T-helper 2 cell treated with Interferon-gamma antibody and Interleukin-4, amounts not matched to agents 5 μg/mL and 100 μg/mL, for 36 hours (primary cell): ENCODE measurements at regions not wholly inside any gene's neighbourhood (a gene's known extent, or its start where the extent isn't known, plus 50 kb on each side); places are given as distances from the start of the nearest gene placed in this dataset.
"Not testable (repeated sequence)": the region's sequence is repeated elsewhere in the genome, so short reads cannot be mapped to it uniquely, and the experiment has no call there.

Source experiments
- DNase-seq: peaks from one replicate; pipeline ENCODE4 v3.0.0; 2021; ENCODE audit warnings: low spot score
- H3K27ac Mint-ChIP-seq: one replicate; pipeline ENCODE4 v1.8.0; 2021; ENCODE audit warnings: mild to moderate bottlenecking, mixed read lengths
- H3K27me3 Mint-ChIP-seq: one replicate; pipeline ENCODE4 v1.8.0; 2021; ENCODE audit warnings: low read depth, mixed read lengths
- H3K36me3 Mint-ChIP-seq: one replicate; pipeline ENCODE4 v1.8.0; 2021; ENCODE audit warnings: low read depth, mixed read lengths
- H3K4me1 Mint-ChIP-seq: one replicate; pipeline ENCODE4 v1.8.0; 2021; ENCODE audit warnings: low read depth, mixed read lengths
- H3K4me3 Mint-ChIP-seq: one replicate; pipeline ENCODE4 v1.8.0; 2022; ENCODE audit warnings: mild to moderate bottlenecking, moderate library complexity, mixed read lengths
- H3K9me3 Mint-ChIP-seq: one replicate; pipeline ENCODE4 v1.8.0; 2021; ENCODE audit warnings: mixed read lengths

GRCh38 chr3:177642042-177642803 lies 444.9 kb upstream of the TBL1XR1 start:
- H3K27me3 Mint-ChIP-seq = no peaks in the 10 kb centered on the region
- no peak for DNase-seq
- H3K4me3 Mint-ChIP-seq = no peak overlapping the region
- peaks cover 9% of the 10 kb centered on the region for H3K9me3 Mint-ChIP-seq
- peaks cover 23% of the 10 kb centered on the region for H3K4me1 Mint-ChIP-seq
- no peak overlapping the region for H3K27ac Mint-ChIP-seq
- H3K36me3 Mint-ChIP-seq = peaks cover 2% of the 10 kb centered on the region

- H3K27me3 Mint-ChIP-seq = no peaks in the 10 kb centered on the region
- peaks cover 2% of the 10 kb centered on the region for H3K36me3 Mint-ChIP-seq
- no peak overlapping the region for H3K27ac Mint-ChIP-seq
- H3K4me3 Mint-ChIP-seq = no peak overlapping the region
- peaks cover 9% of the 10 kb centered on the region for H3K9me3 Mint-ChIP-seq
- DNase-seq = no peak
- H3K4me1 Mint-ChIP-seq = peaks cover 28% of the 10 kb centered on the region
Observed at GRCh38 chr3:177642804-177643125, 445.5 kb upstream of the TBL1XR1 start.

GRCh38 chr3:177646749-177647148 lies 449.5 kb upstream of the TBL1XR1 start:
- Mint-ChIP-seq H3K27me3 (no peaks in the 10 kb centered on the region), H3K9me3 (no peaks in the 10 kb centered on the region), H3K36me3 (no peaks in the 10 kb centered on the region), H3K27ac (peak overlapping the region; percentile 58), H3K4me1 (peaks cover 32% of the 10 kb centered on the region), H3K4me3 (no peak overlapping the region)
- DNase-seq = no peak

- H3K4me1 Mint-ChIP-seq = peaks cover 26% of the 10 kb centered on the region
- H3K27me3 Mint-ChIP-seq = no peaks in the 10 kb centered on the region
- no peak for DNase-seq
- peak overlapping the region; percentile 34 for H3K4me3 Mint-ChIP-seq
- no peaks in the 10 kb centered on the region for H3K9me3 Mint-ChIP-seq
- no peaks in the 10 kb centered on the region for H3K36me3 Mint-ChIP-seq
- H3K27ac Mint-ChIP-seq = no peak overlapping the region
Observed at GRCh38 chr3:177647341-177647740, 450.1 kb upstream of the TBL1XR1 start.

GRCh38 chr3:177647876-177648275 lies 450.6 kb upstream of the TBL1XR1 start:
- Mint-ChIP-seq H3K27me3 (no peaks in the 10 kb centered on the region), H3K9me3 (no peaks in the 10 kb centered on the region), H3K4me3 (peak overlapping the region; percentile 34), H3K36me3 (no peaks in the 10 kb centered on the region), H3K27ac (no peak overlapping the region), H3K4me1 (peaks cover 23% of the 10 kb centered on the region)
- DNase-seq = no peak

- H3K36me3 Mint-ChIP-seq = no peaks in the 10 kb centered on the region
- H3K27me3 Mint-ChIP-seq = no peaks in the 10 kb centered on the region
- no peak overlapping the region for H3K4me3 Mint-ChIP-seq
- H3K4me1 Mint-ChIP-seq = peaks cover 8% of the 10 kb centered on the region
- no peaks in the 10 kb centered on the region for H3K9me3 Mint-ChIP-seq
- DNase-seq = no peak
- H3K27ac Mint-ChIP-seq = no peak overlapping the region
Observed at GRCh38 chr3:177652556-177653291, 455.4 kb upstream of the TBL1XR1 start.

- no peak for DNase-seq
- Mint-ChIP-seq H3K9me3 (no peaks in the 10 kb centered on the region), H3K36me3 (no peaks in the 10 kb centered on the region), H3K4me3 (no peak overlapping the region), H3K27ac (no peak overlapping the region), H3K4me1 (no peaks in the 10 kb centered on the region), H3K27me3 (no peaks in the 10 kb centered on the region)
Observed at GRCh38 chr3:177657243-177657642, 460.0 kb upstream of the TBL1XR1 start.

GRCh38 chr3:177658354-177658753 lies 461.1 kb upstream of the TBL1XR1 start:
- H3K27me3 Mint-ChIP-seq = no peaks in the 10 kb centered on the region
- DNase-seq = no peak
- H3K4me3 Mint-ChIP-seq = no peak overlapping the region
- H3K27ac Mint-ChIP-seq = no peak overlapping the region
- no peaks in the 10 kb centered on the region for H3K36me3 Mint-ChIP-seq
- no peaks in the 10 kb centered on the region for H3K9me3 Mint-ChIP-seq
- H3K4me1 Mint-ChIP-seq = no peaks in the 10 kb centered on the region

GRCh38 chr3:177664380-177665103 lies 467.3 kb upstream of the TBL1XR1 start:
- H3K9me3 Mint-ChIP-seq, H3K4me1 Mint-ChIP-seq, H3K27me3 Mint-ChIP-seq, DNase-seq, H3K36me3 Mint-ChIP-seq, H3K4me3 Mint-ChIP-seq, H3K27ac Mint-ChIP-seq: not testable (repeated sequence)

- Mint-ChIP-seq H3K9me3 (peaks cover 6% of the 10 kb centered on the region), H3K27me3 (no peaks in the 10 kb centered on the region), H3K27ac (no peak overlapping the region), H3K4me1 (no peaks in the 10 kb centered on the region), H3K4me3 (no peak overlapping the region), H3K36me3 (no peaks in the 10 kb centered on the region)
- DNase-seq = no peak
Observed at GRCh38 chr3:177665122-177665808, 468.0 kb upstream of the TBL1XR1 start.

GRCh38 chr3:177672252-177672911 lies 475.1 kb upstream of the TBL1XR1 start:
- H3K36me3 Mint-ChIP-seq = no peaks in the 10 kb centered on the region

GRCh38 chr3:177673112-177673914 lies 476.0 kb upstream of the TBL1XR1 start:
- H3K27ac Mint-ChIP-seq = no peak overlapping the region
- H3K27me3 Mint-ChIP-seq = no peaks in the 10 kb centered on the region
- no peak overlapping the region for H3K4me3 Mint-ChIP-seq
- peaks cover 2% of the 10 kb centered on the region for H3K4me1 Mint-ChIP-seq
- H3K9me3 Mint-ChIP-seq = no peaks in the 10 kb centered on the region
- DNase-seq = no peak
- H3K36me3 Mint-ChIP-seq = no peaks in the 10 kb centered on the region

More at GRCh38 chr3:177672252-177672911, 475.1 kb upstream of the TBL1XR1 start:
- Mint-ChIP-seq H3K27ac (no peak overlapping the region), H3K9me3 (no peaks in the 10 kb centered on the region), H3K4me3 (no peak overlapping the region), H3K4me1 (no peaks in the 10 kb centered on the region), H3K27me3 (no peaks in the 10 kb centered on the region)
- DNase-seq = no peak

- DNase-seq = no peak
- H3K9me3 Mint-ChIP-seq = no peaks in the 10 kb centered on the region
- peaks cover 6% of the 10 kb centered on the region for H3K4me1 Mint-ChIP-seq
- no peaks in the 10 kb centered on the region for H3K36me3 Mint-ChIP-seq
- no peak overlapping the region for H3K4me3 Mint-ChIP-seq
- no peaks in the 10 kb centered on the region for H3K27me3 Mint-ChIP-seq
- H3K27ac Mint-ChIP-seq = no peak overlapping the region
Observed at GRCh38 chr3:177674186-177674585, 476.9 kb upstream of the TBL1XR1 start.
